HepG2 (cell line): ENCODE measurements at regions not wholly inside any gene's neighbourhood (a gene's known extent, or its start where the extent isn't known, plus 50 kb on each side); places are given as distances from the start of the nearest gene placed in this dataset.

Experiments used
- ATAC-seq: fragments of 200-7000 bp; cut with Tn5 transposase; 3 replicates; pipeline ENCODE4 v1.9.1; 2020; ENCODE audit warnings: mild to moderate bottlenecking, moderate library complexity
- BruUV-seq: library from RNA; stranded (reverse); fragments of 400-500 nt; replicated peaks from 2 replicates; lab custom pipeline; 2021; lab: Mats Ljungman, UMichigan
- CTCF ChIA-PET: fragments of 300-600 bp; formaldehyde crosslinking; extraction: SDS; loops from one replicate; lab custom pipeline; 2021; ENCODE audit warnings: low total read pairs, inconsistent platforms, low intra/inter-chr PET ratio; lab: Yijun Ruan, JAX
- POLR2A ChIA-PET: fragments of 350-600 bp; sonication (Branson Sonifier 250); formaldehyde crosslinking; loops from one replicate; lab custom pipeline; 2020; ENCODE audit warnings: antibody characterized with exemption, inconsistent platforms; lab: Yijun Ruan, JAX
- DNase-seq: peaks from one replicate; pipeline ENCODE4 v3.0.0-alpha.2; 2015; ENCODE audit warnings: low spot score
- FAIRE-seq: peaks from 3 replicates; lab custom pipeline; 2011; peaks lifted over from hg19 to GRCh38; lab: Jason Lieb, UNC
- H2AFZ ChIP-seq: one replicate; pipeline ENCODE4 v1.6.1; 2011; ENCODE audit warnings: low read length, inconsistent platforms
- H3K27ac ChIP-seq: fragments of 300-600 bp; 3 replicates; pipeline ENCODE4 v1.8.0; 2011; ENCODE audit warnings: mixed run types, mild to moderate bottlenecking, mixed read lengths, low read length, inconsistent platforms; ENCODE audit not compliant: insufficient read depth; ENCODE audit errors: extremely low read length
- H3K27me3 ChIP-seq, 2 experiments: fragments of 200-600 bp in 1 of 2; 2 replicates in 1 of 2; 3 replicates in 1 of 2; pipeline versions ENCODE4 v1.6.0 to v1.8.0; 2011; ENCODE audit warnings: low read length in 2 of 2, mild to moderate bottlenecking in 2 of 2, moderate library complexity in 2 of 2, inconsistent platforms in 1 of 2; ENCODE audit not compliant: insufficient read depth in 2 of 2, control insufficient read depth in 1 of 2
- H3K36me3 ChIP-seq, 2 experiments: fragments of 200-600 bp in 1 of 2; replicated peaks in 1 of 2; 2 replicates in 1 of 2; 3 replicates in 1 of 2; pipeline versions ENCODE4 v1.5.1 to v1.8.0; 2011; ENCODE audit warnings: low read length in 2 of 2, inconsistent platforms in 1 of 2; ENCODE audit not compliant: insufficient read depth in 2 of 2, control insufficient read depth in 1 of 2
- H3K4me1 ChIP-seq: 2 replicates; pipeline ENCODE4 v1.5.1; 2012; ENCODE audit warnings: low read length, inconsistent platforms; ENCODE audit not compliant: insufficient read depth
- H3K4me2 ChIP-seq: 2 replicates; pipeline ENCODE4 v1.6.0; 2011; ENCODE audit warnings: low read depth, low read length, inconsistent platforms
- H3K4me3 ChIP-seq, 3 experiments: fragments of 200-600 bp in 1 of 3; sonication (generic), shearing (Covaris generic) in 1 of 3; replicated peaks in 1 of 3; 2 replicates each; pipeline ENCODE4 v1.5.1; 2011 to 2016; ENCODE audit warnings: low read length in 3 of 3, inconsistent platforms in 2 of 3, low read depth in 2 of 3, mild to moderate bottlenecking in 2 of 3, control low read depth in 1 of 3, mixed read lengths in 1 of 3; ENCODE audit not compliant: insufficient read depth in 1 of 3
- H3K79me2 ChIP-seq: one replicate; pipeline ENCODE4 v1.6.1; 2011; ENCODE audit warnings: low read length, inconsistent platforms; ENCODE audit not compliant: insufficient read depth
- H3K9ac ChIP-seq: 2 replicates; pipeline ENCODE4 v1.6.0; 2011; ENCODE audit warnings: mild to moderate bottlenecking, low read depth, low read length, inconsistent platforms; ENCODE audit not compliant: insufficient read depth
- H3K9me3 ChIP-seq: 2 replicates; pipeline ENCODE4 v1.5.1; 2012; ENCODE audit warnings: mild to moderate bottlenecking, low read length
- H4K20me1 ChIP-seq: 2 replicates; pipeline ENCODE4 v1.6.0; 2011; ENCODE audit warnings: inconsistent platforms, mild to moderate bottlenecking, low read length, moderate library complexity; ENCODE audit not compliant: insufficient read depth
- CEBPB ChIP-seq: IDR thresholded peaks from 2 replicates; pipeline ENCODE4 v1.6.1; 2011; ENCODE audit warnings: low read depth, low read length, improper control_type of control experiment, borderline replicate concordance
- CEBPG ChIP-seq: IDR thresholded peaks from 2 replicates; pipeline ENCODE4 v1.6.1; 2016
- CREB1 ChIP-seq, 2 experiments: fragments of 450-650 bp in 1 of 2; IDR thresholded peaks; 2 replicates each; pipeline ENCODE4 v1.6.1; 2016 to 2017; ENCODE audit warnings: control low read depth in 1 of 2, mild to moderate bottlenecking in 1 of 2, missing compliant biosample characterization in 1 of 2, missing genetic modification characterization in 1 of 2
- MAFF ChIP-seq: IDR thresholded peaks from 2 replicates; pipeline ENCODE4 v1.6.1; 2011; ENCODE audit warnings: low read depth, low read length, improper control_type of control experiment
- MAFK ChIP-seq, 2 experiments: IDR thresholded peaks in 1 of 2; conservative IDR thresholded peaks in 1 of 2; 2 replicates each; pipeline ENCODE4 v1.6.1; 2011; ENCODE audit warnings: improper control_type of control experiment in 2 of 2, low read length in 2 of 2
- TAF1 ChIP-seq: sonication (generic); formaldehyde crosslinking; IDR thresholded peaks from 2 replicates; pipeline ENCODE4 v1.4.0; 2020; ENCODE audit warnings: missing genetic modification reagents
- TFDP1 ChIP-seq: IDR thresholded peaks from 2 replicates; pipeline ENCODE4 v1.6.1; 2016; ENCODE audit warnings: missing compliant biosample characterization, missing genetic modification reagents, borderline replicate concordance
- ZNF30 ChIP-seq: sonication (generic); formaldehyde crosslinking; IDR thresholded peaks from 2 replicates; pipeline ENCODE4 v1.5.0; 2020; ENCODE audit warnings: mild to moderate bottlenecking, missing genetic modification reagents
- WGBS: methylation state at CpG from one replicate; pipeline ENCODE4 v1.1.6; 2017; ENCODE audit warnings: low lambda C conversion rate; 5-methylcytosine and 5-hydroxymethylcytosine counted together
- in situ Hi-C: cut with HindIII; loops from 2 replicates; pipeline ENCODE4 v1.10.0; 2017; ENCODE audit warnings: low pct_unique_long_range_greater_than_20kb; ENCODE audit not compliant: extremely low pct_ligation_motif_present
- intact Hi-C: fragments of 100-400 bp; cut with micrococcal nuclease; formaldehyde crosslinking; loops from one replicate; pipeline ENCODE4 v1.10.0; 2022; ENCODE audit not compliant: unreplicated experiment

- no peaks in the 10 kb centered on the region for H3K36me3 ChIP-seq
- H3K79me2 ChIP-seq = no peaks in the 10 kb centered on the region
- ATAC-seq (no peak), FAIRE-seq (no peak), DNase-seq (no peak)
- no peaks in the 10 kb centered on the region for H3K4me1 ChIP-seq
- intact Hi-C loops (no loop called here), in situ Hi-C loops (no loop called here)
- BruUV-seq = no TSS peak
- no peak overlapping the region for H2AFZ ChIP-seq
- H4K20me1 ChIP-seq = no peaks in the 10 kb centered on the region
- no peak overlapping the region for H3K4me2 ChIP-seq
- CTCF ChIA-PET = no interaction called here
- no peaks in the 10 kb centered on the region; a peak in 1 of 5 replicates for H3K27me3 ChIP-seq
- WGBS = 43% methylated on average over 2 of the region's 2 CpGs
- H3K9ac ChIP-seq = no peak overlapping the region
- 0 out of 2 replicates have a peak, but pooled peaks cover 6% of the 10 kb centered on the region for H3K9me3 ChIP-seq
- POLR2A ChIA-PET = no interaction called here
- no peak overlapping the region for H3K4me3 ChIP-seq
- TF ChIP-seq CREB1 (IDR thresholded peaks at IDR 0.05) (no peak), CREB1 (CRISPR knock-in tag; IDR thresholded peaks at IDR 0.05) (no peak), CEBPG (CRISPR knock-in tag) (0 out of 2 replicates have a peak, but pooled peaks have one; percentile 18), ZNF30 (CRISPR knock-in tag) (no peak), CEBPB (peak; percentile 85), TFDP1 (CRISPR knock-in tag) (no peak)
- no peak overlapping the region for H3K27ac ChIP-seq
Observed at GRCh38 chr5:130801963-130802362, 363.1 kb downstream of the HINT1 start.

- intact Hi-C loops (no loop called here), in situ Hi-C loops (no loop called here)
- Histone ChIP-seq H3K9me3 (0 out of 2 replicates have a peak, but pooled peaks cover 6% of the 10 kb centered on the region), H3K36me3 (no peaks in the 10 kb centered on the region), H2AFZ (no peak overlapping the region), H4K20me1 (no peaks in the 10 kb centered on the region), H3K4me3 (no peak overlapping the region), H3K27me3 (no peaks in the 10 kb centered on the region; a peak in 1 of 5 replicates), H3K9ac (no peak overlapping the region), H3K27ac (no peak overlapping the region), H3K4me2 (no peak overlapping the region), H3K79me2 (no peaks in the 10 kb centered on the region), H3K4me1 (no peaks in the 10 kb centered on the region)
- TF ChIP-seq TAF1 = no peak
- TF ChIP-seq MAFK (conservative IDR thresholded peaks at IDR 0.05 in 1 of 2, IDR thresholded peaks at IDR 0.05 in 1 of 2; ENCODE audit: low read length in 2 of 2) = peak; percentile 51 to 62; a peak in 3 of 4 replicates
- peak; percentile 35; the same call in 1 of the 2 replicates for TF ChIP-seq MAFF
- POLR2A ChIA-PET = no interaction called here
- CTCF ChIA-PET = no interaction called here
- no peak for ATAC-seq
- DNase-seq = no peak
- no TSS peak for BruUV-seq
- FAIRE-seq = no peak
Observed at GRCh38 chr5:130799015-130799414, 366.0 kb downstream of the HINT1 start.
